Keratinocyte (primary cell): ENCODE measurements at regions not wholly inside any gene's neighbourhood (a gene's known extent, or its start where the extent isn't known, plus 50 kb on each side); places are given as distances from the start of the nearest gene placed in this dataset.

Experiments used
- CTCF ChIP-seq, 3 experiments: IDR thresholded peaks in 1 of 3; conservative IDR thresholded peaks in 1 of 3; optimal IDR thresholded peaks in 1 of 3; 2 replicates in 2 of 3; 3 replicates in 1 of 3; pipeline versions ENCODE3 to v1.5.1; 2011; ENCODE audit warnings: low read length in 3 of 3, mild to moderate bottlenecking in 3 of 3, moderate library complexity in 2 of 3, control low read depth in 1 of 3, inconsistent platforms in 1 of 3; ENCODE audit not compliant: insufficient read depth in 2 of 3; ENCODE audit errors: extremely low read depth in 1 of 3
- EZH2 ChIP-seq: IDR thresholded peaks from one replicate; pipeline ENCODE4 v1.6.1; 2012; ENCODE audit warnings: inconsistent platforms, mild to moderate bottlenecking, low read length, moderate library complexity

GRCh38 chr5:134468921-134469400, 56.5 kb upstream of the JADE2 start:
- TF ChIP-seq CTCF (optimal IDR thresholded peaks at IDR 0.05 in 1 of 3, IDR thresholded peaks at IDR 0.05 in 1 of 3, conservative IDR thresholded peaks at IDR 0.05 in 1 of 3; ENCODE audit: extremely low read depth in 1 of 3, insufficient read depth in 2 of 3, low read length in 3 of 3) (no peak), EZH2 (no peak)
